DND-41 (cell line): ENCODE measurements at regions not wholly inside any gene's neighbourhood (a gene's known extent, or its start where the extent isn't known, plus 50 kb on each side); places are given as distances from the start of the nearest gene placed in this dataset.

Source experiments
- EZH2 ChIP-seq: IDR thresholded peaks from 3 replicates; pipeline ENCODE4 v1.6.1; 2012; ENCODE audit warnings: borderline replicate concordance, low read depth, mild to moderate bottlenecking, moderate library complexity, low read length, inconsistent platforms; ENCODE audit not compliant: severe bottlenecking
- TF ChIP-seq, protein P1 (sequence below): IDR thresholded peaks from 2 replicates; pipeline ENCODE4 v1.5.1; 2012; ENCODE audit warnings: borderline replicate concordance, low read length, moderate library complexity, mild to moderate bottlenecking; ENCODE audit not compliant: poor library complexity, severe bottlenecking; ENCODE audit errors: extremely low read depth

DNA sequence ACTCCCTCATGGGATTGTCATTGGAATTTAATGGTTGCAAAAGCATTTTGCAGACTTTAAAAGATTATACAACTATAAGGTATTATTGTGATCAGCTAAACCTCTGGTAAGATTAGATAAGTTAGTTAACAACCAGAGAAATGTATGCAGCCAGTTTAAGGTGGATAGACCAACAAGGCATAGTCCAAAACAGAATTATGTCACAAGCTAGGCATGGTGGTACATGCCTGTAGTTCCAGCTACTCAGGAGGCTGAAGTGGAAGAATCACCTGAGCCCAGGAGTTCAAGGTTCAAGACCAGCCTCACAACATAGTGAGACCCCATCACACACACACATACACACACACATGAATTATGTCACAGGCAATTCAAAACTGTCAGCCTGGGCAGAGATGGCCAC, 54.7 kb upstream of the KLHL13 start:
- TF ChIP-seq, protein P1, sequence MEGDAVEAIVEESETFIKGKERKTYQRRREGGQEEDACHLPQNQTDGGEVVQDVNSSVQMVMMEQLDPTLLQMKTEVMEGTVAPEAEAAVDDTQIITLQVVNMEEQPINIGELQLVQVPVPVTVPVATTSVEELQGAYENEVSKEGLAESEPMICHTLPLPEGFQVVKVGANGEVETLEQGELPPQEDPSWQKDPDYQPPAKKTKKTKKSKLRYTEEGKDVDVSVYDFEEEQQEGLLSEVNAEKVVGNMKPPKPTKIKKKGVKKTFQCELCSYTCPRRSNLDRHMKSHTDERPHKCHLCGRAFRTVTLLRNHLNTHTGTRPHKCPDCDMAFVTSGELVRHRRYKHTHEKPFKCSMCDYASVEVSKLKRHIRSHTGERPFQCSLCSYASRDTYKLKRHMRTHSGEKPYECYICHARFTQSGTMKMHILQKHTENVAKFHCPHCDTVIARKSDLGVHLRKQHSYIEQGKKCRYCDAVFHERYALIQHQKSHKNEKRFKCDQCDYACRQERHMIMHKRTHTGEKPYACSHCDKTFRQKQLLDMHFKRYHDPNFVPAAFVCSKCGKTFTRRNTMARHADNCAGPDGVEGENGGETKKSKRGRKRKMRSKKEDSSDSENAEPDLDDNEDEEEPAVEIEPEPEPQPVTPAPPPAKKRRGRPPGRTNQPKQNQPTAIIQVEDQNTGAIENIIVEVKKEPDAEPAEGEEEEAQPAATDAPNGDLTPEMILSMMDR: no peak
- TF ChIP-seq EZH2: no peak
